ENCODE measurements at regions not wholly inside any gene's neighbourhood (a gene's known extent, or its start where the extent isn't known, plus 50 kb on each side); places are given as distances from the start of the nearest gene placed in this dataset.

GRCh38 chr2:226426292-226426736 is 373.3 kb downstream of the IRS1 start:
- TF ChIP-seq CTCF (IDR thresholded peaks at IDR 0.05; ENCODE audit: insufficient read depth, low read length) (no peak), POLR2AphosphoS5 (IDR thresholded peaks at IDR 0.05; ENCODE audit: low read depth) (no peak)
